ENCODE measurements at regions not wholly inside any gene's neighbourhood (a gene's known extent, or its start where the extent isn't known, plus 50 kb on each side); places are given as distances from the start of the nearest gene placed in this dataset.
"Not testable (repeated sequence)": the region's sequence is repeated elsewhere in the genome, so short reads cannot be mapped to it uniquely, and the experiment has no call there.

DNA sequence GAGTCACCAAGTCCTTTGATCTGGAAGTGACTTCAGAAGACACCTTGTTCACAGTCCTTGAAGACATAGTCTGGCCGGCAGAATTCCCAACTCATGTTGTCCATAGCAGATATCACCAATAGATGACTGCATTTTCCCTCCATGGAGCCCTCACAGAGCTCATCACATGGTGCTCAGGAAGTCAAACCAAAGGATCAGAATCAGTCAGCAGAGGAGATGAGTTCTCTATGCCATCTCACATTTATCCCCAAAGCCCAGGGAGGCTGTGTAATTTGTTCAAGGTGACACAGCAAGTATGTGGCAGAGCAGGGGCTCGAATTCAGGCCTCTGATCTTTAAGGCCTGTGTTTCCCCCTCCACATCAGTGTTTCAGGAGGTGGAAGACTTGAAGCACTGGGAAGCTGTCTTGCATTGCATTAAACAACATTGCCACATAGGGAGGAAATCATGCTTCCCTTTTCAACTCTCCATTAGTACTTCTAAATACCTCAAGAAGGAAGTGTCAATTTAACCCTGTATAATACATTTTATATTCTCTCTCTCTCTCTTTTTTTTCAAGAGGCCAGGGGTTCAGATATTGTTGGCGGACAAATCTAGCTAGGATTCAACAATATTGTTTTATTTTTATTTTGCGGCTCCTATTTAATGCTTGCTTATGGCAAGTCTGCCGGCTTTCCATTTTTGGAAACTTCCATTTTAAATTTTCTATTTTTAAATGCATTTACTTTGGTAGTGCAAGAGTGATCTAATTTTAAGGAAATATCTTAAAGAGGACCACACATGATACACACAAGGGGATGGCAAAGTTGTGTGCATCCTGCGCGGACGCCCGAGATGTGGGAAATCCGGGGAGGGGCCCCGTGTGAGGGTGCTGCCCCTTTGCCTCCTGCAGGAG is 61.9 kb downstream of the NPIPB5 start:
- H3K27ac Mint-ChIP-seq; H3K36me3 Mint-ChIP-seq (ENCODE audit: low read depth); DNase-seq; H3K27me3 Mint-ChIP-seq (ENCODE audit: insufficient read depth); H3K4me1 Mint-ChIP-seq (ENCODE audit: low read depth); H3K9me3 Mint-ChIP-seq: not testable (repeated sequence)
- H3K4me3 Mint-ChIP-seq: peak overlapping the region; percentile 22; the same call in 1 of the 2 replicates

DNA sequence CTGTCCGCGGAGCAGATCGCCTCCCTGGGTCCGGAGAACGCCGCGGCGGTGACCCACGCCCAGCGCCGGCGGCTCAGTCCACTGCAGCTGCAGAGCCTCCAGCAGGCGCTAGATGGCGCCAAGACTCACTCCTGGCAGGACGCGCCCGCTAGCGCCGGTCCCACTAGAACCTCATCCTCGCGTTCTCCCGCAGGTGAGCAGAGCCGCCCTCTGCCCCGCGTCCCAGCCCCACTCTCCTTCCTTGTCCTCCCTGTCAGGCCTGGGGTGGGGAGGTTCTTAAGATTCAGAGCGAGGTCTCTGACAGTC is 62.5 kb downstream of the NPIPB5 start:
- H3K4me1 Mint-ChIP-seq (ENCODE audit: low read depth); H3K9me3 Mint-ChIP-seq; H3K27ac Mint-ChIP-seq; H3K27me3 Mint-ChIP-seq (ENCODE audit: insufficient read depth); H3K36me3 Mint-ChIP-seq (ENCODE audit: low read depth); DNase-seq; H3K4me3 Mint-ChIP-seq: not testable (repeated sequence)

- not testable (repeated sequence) for H3K27ac Mint-ChIP-seq; DNase-seq; H3K4me1 Mint-ChIP-seq (ENCODE audit: low read depth); H3K27me3 Mint-ChIP-seq (ENCODE audit: insufficient read depth); H3K4me3 Mint-ChIP-seq; H3K36me3 Mint-ChIP-seq (ENCODE audit: low read depth); H3K9me3 Mint-ChIP-seq
Measured at GRCh38 chr16:22576506-22576905, 65.8 kb downstream of the NPIPB5 start.

GRCh38 chr16:22583195-22583594 is 72.5 kb downstream of the NPIPB5 start:
- not testable (repeated sequence) for H3K9me3 Mint-ChIP-seq; H3K27me3 Mint-ChIP-seq (ENCODE audit: insufficient read depth); H3K36me3 Mint-ChIP-seq (ENCODE audit: low read depth)

DNA sequence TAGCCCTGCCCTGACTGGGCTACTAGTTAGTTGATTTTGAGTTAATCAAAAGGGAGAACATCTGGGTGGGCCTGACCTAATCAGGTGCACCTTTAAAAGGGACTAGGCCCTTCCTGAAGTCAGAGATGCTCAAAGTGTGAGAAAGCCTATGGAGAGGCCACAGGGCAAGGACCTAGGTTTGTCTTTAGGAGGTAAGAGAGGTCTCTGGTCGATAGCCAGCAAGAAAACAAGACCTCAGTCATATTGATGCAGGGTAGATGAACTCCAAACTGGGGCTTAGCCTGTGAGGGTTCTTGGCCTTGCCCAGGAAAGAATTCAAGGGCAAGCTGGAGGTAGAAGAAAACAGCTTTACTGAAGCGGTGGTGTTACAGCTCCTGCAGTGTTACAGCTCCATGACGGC is 73.8 kb downstream of the NPIPB5 start:
- not testable (repeated sequence) for H3K36me3 Mint-ChIP-seq (ENCODE audit: low read depth); DNase-seq; H3K27ac Mint-ChIP-seq; H3K27me3 Mint-ChIP-seq (ENCODE audit: insufficient read depth); H3K9me3 Mint-ChIP-seq; H3K4me1 Mint-ChIP-seq (ENCODE audit: low read depth); H3K4me3 Mint-ChIP-seq

More at GRCh38 chr16:22583195-22583594, 72.5 kb downstream of the NPIPB5 start:
- not testable (repeated sequence) for H3K4me1 Mint-ChIP-seq (ENCODE audit: low read depth); H3K4me3 Mint-ChIP-seq; H3K27ac Mint-ChIP-seq; DNase-seq

DNA sequence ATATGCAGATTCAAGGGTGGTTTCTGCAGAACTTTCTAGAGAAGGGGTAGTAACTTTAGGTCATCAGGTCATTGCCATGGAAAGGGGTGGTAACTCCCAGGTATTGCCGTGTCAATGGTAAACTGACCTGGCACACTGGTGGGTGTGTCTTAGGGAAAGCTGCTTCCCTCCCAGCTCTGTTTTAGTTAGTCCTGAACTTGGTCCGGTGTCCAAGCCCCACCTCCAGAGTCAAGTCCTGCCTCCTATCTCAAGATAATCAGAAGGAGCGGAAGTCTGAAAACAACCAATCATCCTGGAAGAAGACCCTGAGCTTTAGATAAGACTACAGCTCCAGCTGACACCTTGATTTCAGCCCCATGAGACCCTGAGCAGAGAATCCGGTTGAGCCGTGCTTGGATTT is 74.2 kb downstream of the NPIPB5 start:
- H3K36me3 Mint-ChIP-seq (ENCODE audit: low read depth); H3K27ac Mint-ChIP-seq; H3K4me1 Mint-ChIP-seq (ENCODE audit: low read depth); H3K27me3 Mint-ChIP-seq (ENCODE audit: insufficient read depth); H3K9me3 Mint-ChIP-seq; DNase-seq; H3K4me3 Mint-ChIP-seq: not testable (repeated sequence)

- H3K4me1 Mint-ChIP-seq (ENCODE audit: low read depth); H3K36me3 Mint-ChIP-seq (ENCODE audit: low read depth); H3K27me3 Mint-ChIP-seq (ENCODE audit: insufficient read depth); H3K4me3 Mint-ChIP-seq; H3K9me3 Mint-ChIP-seq: not testable (repeated sequence)
- peak; percentile 88 for DNase-seq
- H3K27ac Mint-ChIP-seq: peak overlapping the region; percentile 52; the same call in 1 of the 2 replicates
Measured at GRCh38 chr16:22585431-22585830, 74.7 kb downstream of the NPIPB5 start.

GRCh38 chr16:22586732-22587131 is 76.0 kb downstream of the NPIPB5 start:
- not testable (repeated sequence) for H3K36me3 Mint-ChIP-seq (ENCODE audit: low read depth); DNase-seq; H3K27ac Mint-ChIP-seq; H3K27me3 Mint-ChIP-seq (ENCODE audit: insufficient read depth); H3K4me3 Mint-ChIP-seq; H3K4me1 Mint-ChIP-seq (ENCODE audit: low read depth); H3K9me3 Mint-ChIP-seq

DNA sequence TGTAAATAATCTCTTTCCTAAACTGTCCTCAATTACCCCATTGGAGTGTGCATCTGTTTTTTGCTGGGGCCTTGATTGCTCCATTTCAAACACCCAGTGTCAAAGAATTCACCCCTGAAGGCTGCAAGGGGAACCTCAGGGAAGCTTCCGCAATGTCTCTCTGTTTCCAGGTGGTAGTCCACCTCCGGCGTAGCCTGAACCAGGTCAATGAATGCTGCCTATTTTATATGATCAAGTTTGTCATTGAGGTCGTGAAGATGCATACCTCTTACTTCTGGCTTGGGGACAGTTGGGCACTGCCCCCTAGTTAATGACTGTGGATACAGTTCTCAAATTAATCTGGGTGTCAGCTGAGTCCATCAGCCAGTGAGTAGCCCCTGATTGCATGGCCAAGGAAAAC is 79.1 kb downstream of the NPIPB5 start:
- not testable (repeated sequence) for H3K4me1 Mint-ChIP-seq (ENCODE audit: low read depth); H3K36me3 Mint-ChIP-seq (ENCODE audit: low read depth); DNase-seq; H3K27me3 Mint-ChIP-seq (ENCODE audit: insufficient read depth); H3K27ac Mint-ChIP-seq; H3K9me3 Mint-ChIP-seq; H3K4me3 Mint-ChIP-seq

GRCh38 chr16:22596445-22597045 is 85.9 kb downstream of the NPIPB5 start:
- H3K9me3 Mint-ChIP-seq; DNase-seq; H3K36me3 Mint-ChIP-seq (ENCODE audit: low read depth); H3K4me3 Mint-ChIP-seq; H3K27ac Mint-ChIP-seq; H3K4me1 Mint-ChIP-seq (ENCODE audit: low read depth); H3K27me3 Mint-ChIP-seq (ENCODE audit: insufficient read depth): not testable (repeated sequence)

DNA sequence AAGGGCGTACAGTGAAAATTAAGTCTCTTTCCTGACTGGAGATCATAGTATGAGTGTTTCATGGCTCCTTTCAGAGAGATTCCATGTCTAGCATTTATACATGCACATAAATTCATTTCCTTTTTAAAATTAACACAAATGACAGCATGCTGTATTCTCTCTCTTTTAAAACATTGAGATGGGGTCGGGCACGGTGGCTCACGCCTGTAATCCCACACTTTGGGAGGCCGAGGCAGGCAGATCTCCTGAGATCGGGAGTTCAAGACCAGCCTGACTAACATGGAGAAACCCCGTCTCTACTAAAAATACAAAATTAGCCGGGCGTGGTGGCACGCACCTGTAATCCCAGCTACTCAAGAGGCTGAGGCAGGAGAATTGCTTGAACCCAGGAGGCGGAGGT is 93.1 kb downstream of the NPIPB5 start:
- not testable (repeated sequence) for H3K4me1 Mint-ChIP-seq (ENCODE audit: low read depth); H3K27ac Mint-ChIP-seq; H3K27me3 Mint-ChIP-seq (ENCODE audit: insufficient read depth); H3K4me3 Mint-ChIP-seq; H3K36me3 Mint-ChIP-seq (ENCODE audit: low read depth); DNase-seq; H3K9me3 Mint-ChIP-seq

- not testable (repeated sequence) for H3K27me3 Mint-ChIP-seq (ENCODE audit: insufficient read depth); H3K4me1 Mint-ChIP-seq (ENCODE audit: low read depth); H3K27ac Mint-ChIP-seq; H3K36me3 Mint-ChIP-seq (ENCODE audit: low read depth); H3K9me3 Mint-ChIP-seq; H3K4me3 Mint-ChIP-seq
- peak; percentile 37 for DNase-seq
Measured at GRCh38 chr16:22606619-22607018, 95.9 kb downstream of the NPIPB5 start.

GRCh38 chr16:22609798-22610197 is 99.1 kb downstream of the NPIPB5 start:
- not testable (repeated sequence) for DNase-seq; H3K9me3 Mint-ChIP-seq; H3K4me3 Mint-ChIP-seq; H3K36me3 Mint-ChIP-seq (ENCODE audit: low read depth); H3K4me1 Mint-ChIP-seq (ENCODE audit: low read depth); H3K27ac Mint-ChIP-seq; H3K27me3 Mint-ChIP-seq (ENCODE audit: insufficient read depth)

DNA sequence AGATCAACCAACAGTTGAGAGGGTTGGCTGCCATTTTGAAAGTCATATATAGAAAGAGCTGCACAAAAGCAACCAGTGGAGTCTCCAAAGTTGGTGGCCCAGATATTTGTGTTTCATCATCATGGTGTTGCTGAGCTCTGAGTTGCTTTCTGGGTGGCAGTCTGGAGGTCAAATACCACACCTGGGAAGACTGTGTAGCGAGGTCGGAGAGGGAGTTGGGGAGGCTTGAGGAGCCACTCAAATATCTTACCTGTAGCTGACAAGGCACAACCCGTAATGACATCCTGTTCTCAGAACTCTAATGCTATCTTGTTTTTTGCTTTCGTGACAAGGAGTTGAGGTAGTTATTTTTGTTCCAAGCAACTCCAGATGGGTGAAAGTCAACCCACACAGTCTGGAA is 100.4 kb downstream of the NPIPB5 start:
- not testable (repeated sequence) for H3K4me1 Mint-ChIP-seq (ENCODE audit: low read depth); H3K9me3 Mint-ChIP-seq; H3K36me3 Mint-ChIP-seq (ENCODE audit: low read depth); DNase-seq; H3K27ac Mint-ChIP-seq; H3K4me3 Mint-ChIP-seq
- peaks cover 11% of the 10 kb centered on the region for H3K27me3 Mint-ChIP-seq (ENCODE audit: insufficient read depth)

Measured in HFFc6 (cell line).